ENCODE measurements at regions not wholly inside any gene's neighbourhood (a gene's known extent, or its start where the extent isn't known, plus 50 kb on each side); places are given as distances from the start of the nearest gene placed in this dataset.
"Not testable (repeated sequence)": the region's sequence is repeated elsewhere in the genome, so short reads cannot be mapped to it uniquely, and the experiment has no call there.

DNA sequence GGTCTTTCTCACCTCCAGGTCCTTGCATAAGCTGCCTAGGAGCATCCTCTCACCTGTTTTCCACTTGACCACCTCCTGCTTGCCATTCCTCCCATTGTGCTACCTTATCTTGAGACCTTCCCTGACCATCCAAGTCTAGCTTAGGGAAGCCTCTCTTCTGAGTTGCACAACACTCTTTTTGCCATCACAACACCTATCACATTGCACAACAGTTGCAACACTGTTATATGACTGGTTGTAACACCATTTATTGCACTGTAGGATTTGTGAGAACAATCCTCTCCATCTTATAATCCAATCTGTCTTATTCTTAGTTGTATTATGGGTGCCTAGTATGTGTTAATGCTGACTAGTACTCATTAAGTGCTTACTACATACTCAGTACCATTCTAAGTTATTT is 488.7 kb downstream of the OMA1 start:
- Histone ChIP-seq H3K4me3 (ENCODE audit: low read depth, low read length) (no peak overlapping the region), H3K4me1 (no peaks in the 10 kb centered on the region), H3K9me3 (no peaks in the 10 kb centered on the region), H3K36me3 (no peaks in the 10 kb centered on the region), H3K27me3 (no peaks in the 10 kb centered on the region)
- TF ChIP-seq, protein P1, sequence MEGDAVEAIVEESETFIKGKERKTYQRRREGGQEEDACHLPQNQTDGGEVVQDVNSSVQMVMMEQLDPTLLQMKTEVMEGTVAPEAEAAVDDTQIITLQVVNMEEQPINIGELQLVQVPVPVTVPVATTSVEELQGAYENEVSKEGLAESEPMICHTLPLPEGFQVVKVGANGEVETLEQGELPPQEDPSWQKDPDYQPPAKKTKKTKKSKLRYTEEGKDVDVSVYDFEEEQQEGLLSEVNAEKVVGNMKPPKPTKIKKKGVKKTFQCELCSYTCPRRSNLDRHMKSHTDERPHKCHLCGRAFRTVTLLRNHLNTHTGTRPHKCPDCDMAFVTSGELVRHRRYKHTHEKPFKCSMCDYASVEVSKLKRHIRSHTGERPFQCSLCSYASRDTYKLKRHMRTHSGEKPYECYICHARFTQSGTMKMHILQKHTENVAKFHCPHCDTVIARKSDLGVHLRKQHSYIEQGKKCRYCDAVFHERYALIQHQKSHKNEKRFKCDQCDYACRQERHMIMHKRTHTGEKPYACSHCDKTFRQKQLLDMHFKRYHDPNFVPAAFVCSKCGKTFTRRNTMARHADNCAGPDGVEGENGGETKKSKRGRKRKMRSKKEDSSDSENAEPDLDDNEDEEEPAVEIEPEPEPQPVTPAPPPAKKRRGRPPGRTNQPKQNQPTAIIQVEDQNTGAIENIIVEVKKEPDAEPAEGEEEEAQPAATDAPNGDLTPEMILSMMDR (IDR thresholded peaks at IDR 0.05; ENCODE audit: low read depth, low read length), result no peak
- DNase-seq, result no peak

DNA sequence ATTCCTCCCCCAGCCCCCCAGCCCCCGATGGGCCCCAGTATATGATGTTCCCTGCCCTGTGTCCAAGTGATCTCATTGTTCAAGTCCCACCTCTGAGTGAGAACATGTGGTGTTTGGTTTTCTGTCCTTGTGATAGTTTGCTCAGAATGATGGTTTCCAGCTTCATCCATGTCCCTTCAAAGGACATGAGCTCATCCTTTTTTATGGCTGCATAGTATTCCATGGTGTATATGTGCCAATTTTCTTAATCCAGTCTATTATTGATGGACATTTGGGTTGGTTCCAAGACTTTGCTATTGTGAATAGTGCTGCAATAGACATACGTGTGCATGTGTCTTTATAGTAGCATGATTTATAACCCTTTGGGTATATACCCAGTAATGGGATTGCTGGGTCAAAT is 495.3 kb downstream of the OMA1 start:
- not testable (repeated sequence) for H3K36me3 ChIP-seq; H3K9me3 ChIP-seq; H3K27me3 ChIP-seq; DNase-seq; H3K4me3 ChIP-seq (ENCODE audit: low read depth, low read length); H3K4me1 ChIP-seq

DNA sequence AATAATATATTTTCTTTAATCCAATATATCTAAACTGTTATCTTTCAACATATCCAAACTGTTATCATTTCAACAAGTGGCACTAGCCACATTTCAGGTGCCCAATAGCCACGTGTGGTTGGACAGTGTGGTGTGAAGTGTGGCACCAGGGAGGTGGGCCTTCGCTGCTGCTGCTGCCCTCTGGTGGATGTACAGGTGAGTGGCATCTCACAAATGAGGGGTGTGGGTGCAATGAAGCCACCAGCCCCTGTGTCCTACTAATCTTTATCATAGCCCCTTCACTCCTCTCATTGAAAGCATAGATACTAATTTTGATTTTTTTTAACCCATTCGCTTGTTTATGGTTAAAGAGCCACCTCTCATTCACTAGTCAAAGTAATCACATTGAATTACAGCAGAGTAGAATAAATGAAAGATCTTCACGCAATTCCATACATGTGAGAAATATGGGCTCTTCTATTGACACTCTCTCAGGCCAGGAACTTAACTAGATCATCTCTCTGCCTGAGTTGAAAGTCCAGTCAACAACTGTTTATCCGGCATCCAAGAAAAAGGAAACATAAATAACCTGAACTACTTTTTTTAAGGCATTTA is 499.2 kb downstream of the OMA1 start:
- Histone ChIP-seq H3K36me3 (no peaks in the 10 kb centered on the region), H3K4me3 (ENCODE audit: low read depth, low read length) (no peak overlapping the region), H3K27me3 (no peaks in the 10 kb centered on the region), H3K4me1 (no peaks in the 10 kb centered on the region), H3K9me3 (no peaks in the 10 kb centered on the region)
- TF ChIP-seq, protein P1 (IDR thresholded peaks at IDR 0.05; ENCODE audit: low read depth, low read length), result peak; percentile 61
- peak; percentile 20 for DNase-seq

DNA sequence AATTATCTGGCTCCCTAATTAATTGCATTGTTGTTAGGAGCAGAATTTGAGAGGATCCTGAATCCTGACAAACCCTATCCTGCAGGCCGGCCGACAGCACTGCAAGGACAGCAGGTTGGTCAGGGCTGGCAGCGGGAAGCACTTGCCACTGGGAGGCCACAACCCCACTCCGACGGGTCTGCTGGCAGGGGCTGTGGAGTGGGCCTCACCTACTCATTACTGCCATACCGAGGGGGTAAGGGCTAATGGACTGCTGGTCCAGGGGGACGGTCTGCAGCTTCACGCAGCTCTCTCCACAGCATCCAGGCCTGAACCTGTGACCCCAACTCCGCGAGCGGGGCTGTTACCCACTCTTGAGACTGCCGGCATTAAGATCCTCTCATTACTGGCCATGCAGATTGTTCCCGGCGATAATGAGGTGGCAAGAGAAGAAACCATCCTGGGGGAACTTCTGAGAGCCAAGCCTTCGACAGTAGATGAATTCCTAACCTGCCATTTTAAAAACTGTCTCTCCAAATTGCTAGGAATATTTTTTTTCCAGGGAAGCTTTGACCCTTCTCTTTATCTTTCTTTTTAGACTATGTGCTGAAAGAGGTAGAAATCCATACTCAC is 501.3 kb downstream of the OMA1 start:
- no peak for DNase-seq
- H3K9me3 ChIP-seq, result no peaks in the 10 kb centered on the region
- TF ChIP-seq, protein P1 (IDR thresholded peaks at IDR 0.05; ENCODE audit: low read depth, low read length), result no peak
- H3K27me3 ChIP-seq, result no peaks in the 10 kb centered on the region
- H3K36me3 ChIP-seq, result no peaks in the 10 kb centered on the region
- no peak overlapping the region for H3K4me3 ChIP-seq (ENCODE audit: low read depth, low read length)
- H3K4me1 ChIP-seq, result no peaks in the 10 kb centered on the region

DNA sequence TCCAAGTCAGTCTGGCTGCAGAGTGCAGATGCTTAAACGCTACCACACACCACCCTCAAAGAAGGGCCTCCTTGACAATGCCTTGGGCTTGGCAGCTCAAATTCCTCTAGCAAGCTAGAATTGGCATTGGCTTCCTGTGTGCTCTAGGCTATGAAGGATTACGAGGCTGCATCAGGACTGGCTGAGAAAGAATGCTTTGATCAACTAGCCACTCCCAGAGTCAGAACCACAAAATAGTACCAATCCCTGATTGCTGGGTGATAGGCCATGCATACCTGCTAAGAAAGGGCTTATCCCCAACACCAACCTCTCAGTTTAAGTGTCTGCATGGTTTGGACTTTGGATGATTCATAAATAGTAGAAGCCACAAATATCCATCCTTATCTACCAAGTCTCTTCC is 504.9 kb downstream of the OMA1 start:
- TF ChIP-seq, protein P1 (IDR thresholded peaks at IDR 0.05; ENCODE audit: low read depth, low read length), result no peak
- no peak for DNase-seq
- Histone ChIP-seq H3K27me3 (no peaks in the 10 kb centered on the region), H3K9me3 (no peaks in the 10 kb centered on the region), H3K4me3 (ENCODE audit: low read depth, low read length) (no peak overlapping the region), H3K4me1 (no peaks in the 10 kb centered on the region), H3K36me3 (no peaks in the 10 kb centered on the region)

DNA sequence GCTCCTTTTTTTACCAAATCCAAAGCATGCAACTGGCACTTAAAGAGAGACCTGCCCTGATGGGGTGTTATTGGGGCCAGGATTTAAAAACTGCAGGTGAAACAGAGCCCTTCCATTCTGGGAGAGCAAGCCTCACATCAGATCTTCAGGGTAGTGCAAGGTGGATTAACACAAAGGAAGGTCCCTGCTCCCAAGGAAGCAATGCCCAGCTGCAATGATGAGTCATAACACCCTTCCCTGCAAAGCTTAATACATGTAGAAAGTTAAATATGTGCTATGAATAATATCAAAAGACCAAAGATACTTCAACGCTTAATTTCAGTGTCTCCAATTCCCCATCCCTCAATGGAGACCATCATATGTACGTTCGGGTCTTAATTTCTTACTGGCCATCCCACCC is 508.0 kb downstream of the OMA1 start:
- H3K36me3 ChIP-seq, result no peaks in the 10 kb centered on the region
- no peaks in the 10 kb centered on the region for H3K27me3 ChIP-seq
- no peaks in the 10 kb centered on the region for H3K4me1 ChIP-seq
- no peaks in the 10 kb centered on the region for H3K9me3 ChIP-seq
- DNase-seq, result no peak
- no peak overlapping the region for H3K4me3 ChIP-seq (ENCODE audit: low read depth, low read length)
- TF ChIP-seq, protein P1 (IDR thresholded peaks at IDR 0.05; ENCODE audit: low read depth, low read length), result no peak
